Fibroblast of pulmonary artery (primary cell): ENCODE measurements at regions not wholly inside any gene's neighbourhood (a gene's known extent, or its start where the extent isn't known, plus 50 kb on each side); places are given as distances from the start of the nearest gene placed in this dataset.
"Not testable (repeated sequence)": the region's sequence is repeated elsewhere in the genome, so short reads cannot be mapped to it uniquely, and the experiment has no call there.

Experiments used
- DNase-seq: peaks from one replicate; pipeline ENCODE4 v3.0.0-alpha.2; 2010; ENCODE audit warnings: low read depth
- H3K4me3 ChIP-seq: replicated peaks from 2 replicates; pipeline ENCODE4 v1.5.1; 2011; ENCODE audit warnings: low read depth, mild to moderate bottlenecking, control low read depth, low read length, moderate library complexity
- CTCF ChIP-seq: IDR thresholded peaks from 2 replicates; pipeline ENCODE4 v1.5.1; 2011; ENCODE audit warnings: mild to moderate bottlenecking, control low read depth, low read length, inconsistent platforms; ENCODE audit errors: missing control alignments

- H3K4me3 ChIP-seq: no peak overlapping the region
- TF ChIP-seq CTCF: no peak
- DNase-seq: no peak
Measured at GRCh38 chr15:95626501-95627361, 703.8 kb upstream of the NR2F2 start.

GRCh38 chr15:95629503-95630168 lies 700.9 kb upstream of the NR2F2 start:
- H3K4me3 ChIP-seq: no peak overlapping the region
- no peak for DNase-seq
- no peak for TF ChIP-seq CTCF

GRCh38 chr15:95630683-95631082 lies 699.8 kb upstream of the NR2F2 start:
- no peak for DNase-seq
- TF ChIP-seq CTCF: no peak
- H3K4me3 ChIP-seq: no peak overlapping the region

- no peak for TF ChIP-seq CTCF
- no peak for DNase-seq
Measured at GRCh38 chr15:95635666-95636065, 694.8 kb upstream of the NR2F2 start.

GRCh38 chr15:95636107-95636506 lies 694.4 kb upstream of the NR2F2 start:
- no peak for TF ChIP-seq CTCF
- no peak overlapping the region for H3K4me3 ChIP-seq
- DNase-seq: no peak

More at GRCh38 chr15:95635666-95636065, 694.8 kb upstream of the NR2F2 start:
- no peak overlapping the region for H3K4me3 ChIP-seq

GRCh38 chr15:95637234-95637633 lies 693.3 kb upstream of the NR2F2 start:
- not testable (repeated sequence) for DNase-seq, H3K4me3 ChIP-seq

- no peak overlapping the region for H3K4me3 ChIP-seq
- no peak for TF ChIP-seq CTCF
- no peak for DNase-seq
Measured at GRCh38 chr15:95639208-95639607, 691.3 kb upstream of the NR2F2 start.
